Colonic mucosa (tissue), 4 donors: ENCODE measurements at regions not wholly inside any gene's neighbourhood (a gene's known extent, or its start where the extent isn't known, plus 50 kb on each side); places are given as distances from the start of the nearest gene placed in this dataset.

Source experiments
- DNase-seq: peaks from one replicate; pipeline ENCODE4 v3.0.0-alpha.2; 2020
- H3K27ac ChIP-seq: fragments of 200-600 bp; one replicate; pipeline ENCODE4 v1.8.0; 2021
- H3K27me3 ChIP-seq: fragments of 200-600 bp; one replicate; pipeline ENCODE4 v1.8.0; 2021
- H3K36me3 ChIP-seq: fragments of 200-600 bp; one replicate; pipeline ENCODE4 v1.8.0; 2021
- H3K4me1 ChIP-seq: fragments of 200-600 bp; one replicate; pipeline ENCODE4 v1.8.0; 2021; ENCODE audit warnings: mild to moderate bottlenecking
- H3K4me3 ChIP-seq: fragments of 200-600 bp; one replicate; pipeline ENCODE4 v1.8.0; 2021
- H3K9ac ChIP-seq, 2 donors: one replicate each; pipeline ENCODE4 v1.7.0; 2013; ENCODE audit warnings: control low read depth in 2 of 2, low read depth in 2 of 2, low read length in 2 of 2
- H3K9me3 ChIP-seq: fragments of 200-600 bp; one replicate; pipeline ENCODE4 v1.8.0; 2021
- intact Hi-C: fragments of 100-400 bp; cut with DNase I; formaldehyde crosslinking; loops from one replicate; pipeline ENCODE4 v1.14.1; 2022
- TF ChIP-seq, protein P1 (sequence below): fragments of 200-600 bp; IDR thresholded peaks from one replicate; pipeline ENCODE4 v1.8.0; 2022; ENCODE audit warnings: antibody characterized with exemption, mild to moderate bottlenecking
- donor health status: healthy.
- donor health status: DM: no; HTN: no; CAD: no.
- donor health status: DM: no; HTN: no; CAD: no.

DNA sequence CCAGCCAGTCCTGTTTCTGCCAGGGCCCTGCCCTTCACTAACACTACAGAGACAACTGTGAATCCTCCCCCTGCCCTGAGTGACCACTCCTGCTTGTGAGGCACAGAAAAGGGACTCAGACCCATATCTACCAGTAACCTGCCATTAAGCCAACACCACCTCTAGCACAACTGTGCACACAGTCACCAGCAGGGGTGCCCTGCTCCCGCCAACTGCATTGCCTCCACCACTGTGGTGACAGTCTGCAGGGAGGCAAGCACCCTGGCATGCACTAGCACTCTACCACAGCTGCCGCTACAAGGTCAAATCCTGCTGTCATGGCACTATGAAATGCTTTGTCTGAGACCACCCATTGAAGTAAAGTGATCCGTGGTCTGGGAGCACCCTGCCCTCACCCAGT is 1028.5 kb upstream of the CDH9 start:
- no peak for DNase-seq
- H3K27ac ChIP-seq = no peak overlapping the region
- no peaks in the 10 kb centered on the region for H3K27me3 ChIP-seq
- intact Hi-C loops = no loop called here
- no peaks in the 10 kb centered on the region for H3K4me1 ChIP-seq
- no peaks in the 10 kb centered on the region for H3K9me3 ChIP-seq
- TF ChIP-seq, protein P1, sequence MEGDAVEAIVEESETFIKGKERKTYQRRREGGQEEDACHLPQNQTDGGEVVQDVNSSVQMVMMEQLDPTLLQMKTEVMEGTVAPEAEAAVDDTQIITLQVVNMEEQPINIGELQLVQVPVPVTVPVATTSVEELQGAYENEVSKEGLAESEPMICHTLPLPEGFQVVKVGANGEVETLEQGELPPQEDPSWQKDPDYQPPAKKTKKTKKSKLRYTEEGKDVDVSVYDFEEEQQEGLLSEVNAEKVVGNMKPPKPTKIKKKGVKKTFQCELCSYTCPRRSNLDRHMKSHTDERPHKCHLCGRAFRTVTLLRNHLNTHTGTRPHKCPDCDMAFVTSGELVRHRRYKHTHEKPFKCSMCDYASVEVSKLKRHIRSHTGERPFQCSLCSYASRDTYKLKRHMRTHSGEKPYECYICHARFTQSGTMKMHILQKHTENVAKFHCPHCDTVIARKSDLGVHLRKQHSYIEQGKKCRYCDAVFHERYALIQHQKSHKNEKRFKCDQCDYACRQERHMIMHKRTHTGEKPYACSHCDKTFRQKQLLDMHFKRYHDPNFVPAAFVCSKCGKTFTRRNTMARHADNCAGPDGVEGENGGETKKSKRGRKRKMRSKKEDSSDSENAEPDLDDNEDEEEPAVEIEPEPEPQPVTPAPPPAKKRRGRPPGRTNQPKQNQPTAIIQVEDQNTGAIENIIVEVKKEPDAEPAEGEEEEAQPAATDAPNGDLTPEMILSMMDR = no peak
- no peaks in the 10 kb centered on the region for H3K36me3 ChIP-seq
- H3K4me3 ChIP-seq = no peak overlapping the region
- no peak overlapping the region for H3K9ac ChIP-seq

DNA sequence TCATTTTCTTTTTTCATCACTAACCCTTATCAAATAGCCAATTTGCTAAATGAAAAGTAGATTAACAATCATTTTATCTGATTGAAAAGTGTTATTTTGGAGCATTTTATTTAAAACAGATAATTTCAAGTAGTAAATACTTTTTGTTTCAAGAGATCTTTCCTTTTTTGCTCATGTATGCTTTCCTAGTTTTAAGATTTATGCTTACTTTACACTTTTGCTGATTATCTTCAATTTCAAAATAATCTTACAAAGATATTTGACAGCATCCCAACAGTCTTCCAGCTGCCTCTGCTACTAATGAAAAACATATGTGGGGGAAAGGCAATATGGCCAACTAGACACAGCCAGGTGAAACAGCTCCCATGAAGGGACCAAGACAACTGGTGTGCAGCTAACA is 1027.3 kb upstream of the CDH9 start:
- TF ChIP-seq, protein P1 = no peak
- H3K27me3 ChIP-seq = no peaks in the 10 kb centered on the region
- H3K9me3 ChIP-seq = no peaks in the 10 kb centered on the region
- no peaks in the 10 kb centered on the region for H3K36me3 ChIP-seq
- no peaks in the 10 kb centered on the region for H3K4me1 ChIP-seq
- no peak overlapping the region for H3K4me3 ChIP-seq
- intact Hi-C loops = no loop called here
- H3K9ac ChIP-seq = no peak overlapping the region
- no peak overlapping the region for H3K27ac ChIP-seq
- no peak for DNase-seq

DNA sequence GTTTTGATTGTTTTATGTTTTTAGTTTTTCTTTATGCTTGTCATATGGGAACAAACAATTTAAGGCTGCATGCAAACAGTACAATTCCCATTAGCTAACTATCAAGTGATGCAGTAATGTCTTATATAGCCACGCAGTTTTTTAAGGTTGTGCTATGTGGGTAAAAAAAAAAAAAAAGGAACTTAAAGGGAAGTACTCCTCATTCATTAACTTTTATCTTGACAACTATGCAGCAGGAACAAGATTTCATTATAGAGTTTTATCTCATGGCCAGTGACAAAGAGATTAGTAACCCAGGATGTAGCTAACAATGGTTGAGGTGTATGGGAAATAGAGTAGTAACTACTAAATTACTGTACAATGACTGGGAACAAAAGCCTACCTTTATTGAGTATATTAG is 1008.2 kb upstream of the CDH9 start:
- no peak overlapping the region for H3K27ac ChIP-seq
- TF ChIP-seq, protein P1 = no peak
- DNase-seq = no peak
- intact Hi-C loops = no loop called here
- no peak overlapping the region for H3K9ac ChIP-seq
- no peaks in the 10 kb centered on the region for H3K36me3 ChIP-seq
- no peaks in the 10 kb centered on the region for H3K4me1 ChIP-seq
- no peak overlapping the region for H3K4me3 ChIP-seq
- H3K9me3 ChIP-seq = no peaks in the 10 kb centered on the region
- H3K27me3 ChIP-seq = no peaks in the 10 kb centered on the region

DNA sequence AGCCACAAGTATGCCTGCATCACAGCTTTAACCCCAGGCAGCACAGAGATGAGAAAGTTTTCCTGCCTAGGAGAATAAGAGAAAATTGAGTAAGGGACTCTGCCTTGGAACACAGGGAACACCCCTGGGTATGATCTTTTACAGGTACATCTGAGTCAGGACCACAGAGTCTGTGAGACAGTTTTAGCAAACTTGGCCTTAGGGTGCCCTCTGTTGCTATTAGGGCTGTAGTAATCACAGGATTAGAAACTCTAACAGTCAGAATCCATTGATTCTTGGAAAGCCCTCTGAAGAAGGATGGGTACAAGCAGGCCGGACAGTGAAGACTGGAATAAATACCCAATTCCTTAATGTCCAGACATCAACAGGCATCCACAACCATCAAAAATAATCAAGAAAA is 989.5 kb upstream of the CDH9 start:
- intact Hi-C loops = no loop called here
- Histone ChIP-seq H3K9ac (no peak overlapping the region), H3K4me3 (no peak overlapping the region), H3K27me3 (no peaks in the 10 kb centered on the region), H3K9me3 (no peaks in the 10 kb centered on the region), H3K27ac (no peak overlapping the region), H3K4me1 (no peaks in the 10 kb centered on the region), H3K36me3 (no peaks in the 10 kb centered on the region)
- DNase-seq = no peak
- TF ChIP-seq, protein P1 = no peak

DNA sequence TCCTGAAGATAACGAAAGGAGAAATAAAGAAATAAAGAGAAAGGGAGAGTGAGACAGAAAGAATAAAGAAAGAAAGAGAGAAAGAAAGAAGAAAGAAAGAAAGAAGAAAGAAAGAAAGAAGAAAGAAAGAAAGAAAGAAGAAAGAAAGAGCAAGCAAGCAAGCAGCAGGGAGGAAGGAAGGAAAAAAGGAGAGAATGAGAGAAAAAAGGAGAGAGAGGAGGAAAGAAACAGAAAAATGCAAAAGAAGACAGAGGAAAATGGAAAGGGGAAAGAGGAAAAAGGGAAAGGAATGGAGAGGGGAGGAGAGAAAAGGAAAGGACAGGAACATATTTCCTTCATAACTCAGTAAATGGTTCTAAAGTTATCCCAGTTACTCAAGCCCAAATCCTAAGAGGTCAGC is 978.8 kb upstream of the CDH9 start:
- H3K4me1 ChIP-seq = no peaks in the 10 kb centered on the region
- DNase-seq = no peak
- no peak overlapping the region for H3K9ac ChIP-seq
- H3K9me3 ChIP-seq = no peaks in the 10 kb centered on the region
- no peaks in the 10 kb centered on the region for H3K27me3 ChIP-seq
- no peak overlapping the region for H3K27ac ChIP-seq
- no peaks in the 10 kb centered on the region for H3K36me3 ChIP-seq
- no peak overlapping the region for H3K4me3 ChIP-seq
- TF ChIP-seq, protein P1 = no peak
- intact Hi-C loops = no loop called here

DNA sequence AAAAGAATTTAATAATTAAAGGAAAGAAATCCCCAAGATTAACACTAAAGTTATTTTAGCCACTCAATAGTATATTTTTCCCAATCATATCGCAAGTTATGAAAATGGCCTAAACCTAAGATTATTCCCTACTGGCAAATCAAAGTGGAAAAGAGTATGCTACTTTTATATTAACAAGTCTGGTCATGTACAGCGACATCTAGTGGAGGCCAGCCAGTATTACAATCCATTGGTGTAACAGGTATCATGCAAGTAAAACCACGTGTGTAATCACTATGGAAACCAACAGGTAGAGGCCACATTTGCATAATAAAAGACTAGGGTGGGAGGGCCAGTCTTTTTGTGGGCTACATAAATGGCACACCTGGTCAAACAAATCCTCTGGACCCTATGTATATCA is 976.4 kb upstream of the CDH9 start:
- Histone ChIP-seq H3K27me3 (no peaks in the 10 kb centered on the region), H3K9me3 (no peaks in the 10 kb centered on the region)
- TF ChIP-seq, protein P1 = no peak

More for the DNA sequence above, 976.4 kb upstream of the CDH9 start:
- H3K9ac ChIP-seq = no peak overlapping the region
- intact Hi-C loops = no loop called here
- no peak for DNase-seq
- no peaks in the 10 kb centered on the region for H3K4me1 ChIP-seq
- H3K27ac ChIP-seq = no peak overlapping the region
- no peak overlapping the region for H3K4me3 ChIP-seq
- no peaks in the 10 kb centered on the region for H3K36me3 ChIP-seq
